ENCODE measurements at regions not wholly inside any gene's neighbourhood (a gene's known extent, or its start where the extent isn't known, plus 50 kb on each side); places are given as distances from the start of the nearest gene placed in this dataset.

- Histone ChIP-seq H3K79me2 (ENCODE audit: insufficient read depth, low read length) (no peaks in the 10 kb centered on the region), H3K27ac (ENCODE audit: low read depth, low read length) (no peak overlapping the region), H3K4me2 (ENCODE audit: low read length) (no peak overlapping the region), H3K36me3 (ENCODE audit: insufficient read depth, low read length) (no peaks in the 10 kb centered on the region), H2AFZ (ENCODE audit: low read depth, low read length) (no peak overlapping the region), H3K4me3 (ENCODE audit: insufficient read depth, low read depth, low read length) (no peak overlapping the region), H3K4me1 (ENCODE audit: insufficient read depth, low read length) (peaks cover 12% of the 10 kb centered on the region), H3K9ac (ENCODE audit: low read length) (no peak overlapping the region), H4K20me1 (ENCODE audit: insufficient read depth, low read length) (no peaks in the 10 kb centered on the region), H3K27me3 (ENCODE audit: insufficient read depth, low read length) (peaks cover 15% of the 10 kb centered on the region), H3K9me3 (ENCODE audit: insufficient read depth, low read depth, low read length) (no peaks in the 10 kb centered on the region)
- TF ChIP-seq EZH2 (IDR thresholded peaks at IDR 0.05; ENCODE audit: insufficient read depth, low read length), result no peak
- no peaks in the 10 kb centered on the region for H3K36me3 Mint-ChIP-seq (ENCODE audit: low read depth, unreplicated experiment)
- H3K27me3 Mint-ChIP-seq (ENCODE audit: low read depth, unreplicated experiment), result peaks cover 58% of the 10 kb centered on the region
- DNase-seq (ENCODE audit: low read depth), result no peak
- H3K4me1 Mint-ChIP-seq (ENCODE audit: low read depth, unreplicated experiment), result peaks cover 3% of the 10 kb centered on the region
- no peak overlapping the region for H3K4me3 Mint-ChIP-seq (ENCODE audit: unreplicated experiment)
- no peak for FAIRE-seq
- H3K9me3 Mint-ChIP-seq (ENCODE audit: unreplicated experiment), result peaks cover 2% of the 10 kb centered on the region
- no peak overlapping the region for H3K27ac Mint-ChIP-seq (ENCODE audit: unreplicated experiment)
Observed at GRCh38 chr2:120509213-120509815, 163.4 kb downstream of the INHBB start.

- no peaks in the 10 kb centered on the region for H3K9me3 ChIP-seq (ENCODE audit: insufficient read depth, low read depth, low read length)
- H2AFZ ChIP-seq (ENCODE audit: low read depth, low read length), result no peak overlapping the region
- H3K4me2 ChIP-seq (ENCODE audit: low read length), result no peak overlapping the region
- peaks cover 19% of the 10 kb centered on the region for H3K27me3 ChIP-seq (ENCODE audit: insufficient read depth, low read length)
- no peaks in the 10 kb centered on the region for H3K4me1 Mint-ChIP-seq (ENCODE audit: low read depth, unreplicated experiment)
- H3K79me2 ChIP-seq (ENCODE audit: insufficient read depth, low read length), result no peaks in the 10 kb centered on the region
- no peak overlapping the region for H3K27ac Mint-ChIP-seq (ENCODE audit: unreplicated experiment)
- peaks cover 12% of the 10 kb centered on the region for H3K4me1 ChIP-seq (ENCODE audit: insufficient read depth, low read length)
- no peaks in the 10 kb centered on the region for H4K20me1 ChIP-seq (ENCODE audit: insufficient read depth, low read length)
- no peak for TF ChIP-seq CTCF (IDR thresholded peaks at IDR 0.05; ENCODE audit: insufficient read depth, low read depth, low read length)
- TF ChIP-seq EZH2 (IDR thresholded peaks at IDR 0.05; ENCODE audit: insufficient read depth, low read length), result no peak
- DNase-seq (ENCODE audit: low read depth) (no peak), FAIRE-seq (no peak)
- H3K9ac ChIP-seq (ENCODE audit: low read length), result no peak overlapping the region
- no peak overlapping the region for H3K4me3 ChIP-seq (ENCODE audit: insufficient read depth, low read depth, low read length)
- no peak overlapping the region for H3K27ac ChIP-seq (ENCODE audit: low read depth, low read length)
- H3K9me3 Mint-ChIP-seq (ENCODE audit: unreplicated experiment), result peaks cover 2% of the 10 kb centered on the region
- H3K36me3 ChIP-seq (ENCODE audit: insufficient read depth, low read length), result no peaks in the 10 kb centered on the region
- H3K4me3 Mint-ChIP-seq (ENCODE audit: unreplicated experiment), result no peak overlapping the region
- no peaks in the 10 kb centered on the region for H3K36me3 Mint-ChIP-seq (ENCODE audit: low read depth, unreplicated experiment)
- peaks cover 64% of the 10 kb centered on the region for H3K27me3 Mint-ChIP-seq (ENCODE audit: low read depth, unreplicated experiment)
Observed at GRCh38 chr2:120509991-120510735, 164.2 kb downstream of the INHBB start.

GRCh38 chr2:120510751-120511395 lies 164.9 kb downstream of the INHBB start:
- Mint-ChIP-seq H3K27ac (ENCODE audit: unreplicated experiment) (peak overlapping the region; percentile 29), H3K27me3 (ENCODE audit: low read depth, unreplicated experiment) (peaks cover 66% of the 10 kb centered on the region)
- no peak overlapping the region for H3K4me2 ChIP-seq (ENCODE audit: low read length)

More at GRCh38 chr2:120510751-120511395, 164.9 kb downstream of the INHBB start:
- no peak overlapping the region for H3K27ac ChIP-seq (ENCODE audit: low read depth, low read length)
- Mint-ChIP-seq H3K36me3 (ENCODE audit: low read depth, unreplicated experiment) (no peaks in the 10 kb centered on the region), H3K4me1 (ENCODE audit: low read depth, unreplicated experiment) (no peaks in the 10 kb centered on the region), H3K4me3 (ENCODE audit: unreplicated experiment) (no peak overlapping the region), H3K9me3 (ENCODE audit: unreplicated experiment) (peaks cover 2% of the 10 kb centered on the region)
- H3K27me3 ChIP-seq (ENCODE audit: insufficient read depth, low read length), result peaks cover 22% of the 10 kb centered on the region
- H4K20me1 ChIP-seq (ENCODE audit: insufficient read depth, low read length), result no peaks in the 10 kb centered on the region
- DNase-seq (ENCODE audit: low read depth), result no peak
- no peak for FAIRE-seq
- H3K79me2 ChIP-seq (ENCODE audit: insufficient read depth, low read length), result no peaks in the 10 kb centered on the region
- TF ChIP-seq EZH2 (IDR thresholded peaks at IDR 0.05; ENCODE audit: insufficient read depth, low read length) (no peak), CTCF (IDR thresholded peaks at IDR 0.05; ENCODE audit: insufficient read depth, low read depth, low read length) (no peak)
- H3K9ac ChIP-seq (ENCODE audit: low read length), result no peak overlapping the region
- peaks cover 12% of the 10 kb centered on the region for H3K4me1 ChIP-seq (ENCODE audit: insufficient read depth, low read length)
- H3K36me3 ChIP-seq (ENCODE audit: insufficient read depth, low read length), result no peaks in the 10 kb centered on the region
- no peak overlapping the region for H2AFZ ChIP-seq (ENCODE audit: low read depth, low read length)
- no peak overlapping the region for H3K4me3 ChIP-seq (ENCODE audit: insufficient read depth, low read depth, low read length)
- no peaks in the 10 kb centered on the region for H3K9me3 ChIP-seq (ENCODE audit: insufficient read depth, low read depth, low read length)

All from astrocyte (in vitro differentiated cells and primary cell).